ENCODE measurements at regions not wholly inside any gene's neighbourhood (a gene's known extent, or its start where the extent isn't known, plus 50 kb on each side); places are given as distances from the start of the nearest gene placed in this dataset.

DNA sequence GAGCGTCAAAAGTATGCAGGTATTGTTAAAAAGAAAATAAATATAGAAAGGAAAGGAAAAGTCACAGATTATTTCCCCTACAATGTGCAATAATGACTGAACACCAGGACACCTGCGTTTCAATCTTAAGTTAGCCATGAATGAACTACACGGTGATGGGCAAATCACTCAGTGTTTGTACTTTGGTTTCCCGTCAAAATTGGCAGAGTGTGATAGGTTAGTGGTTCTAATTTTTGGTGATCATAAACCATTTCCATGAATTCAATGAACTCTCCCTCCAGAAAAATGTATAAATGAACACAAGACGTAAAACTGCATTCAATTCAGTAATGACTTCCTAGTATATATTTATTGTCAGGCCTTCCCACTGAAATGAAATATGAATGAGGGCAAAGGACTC is 59.0 kb upstream of the ITGA1 start:
- intact Hi-C loops (cut with micrococcal nuclease; ENCODE audit: unreplicated experiment), result no loop called here
- FAIRE-seq, result no peak

More for the DNA sequence above, 59.0 kb upstream of the ITGA1 start:
- ChIA-PET RAD21 (ENCODE audit: unreplicated experiment) (no interaction called here), CTCF (no interaction called here), SMC1A (ENCODE audit: uncharacterized antibody, unreplicated experiment) (no interaction called here), POLR2A (no interaction called here)
- H3K27ac ChIP-seq (ENCODE audit: control insufficient read depth, insufficient read depth), result no peak overlapping the region
- H3K4me2 ChIP-seq (ENCODE audit: control insufficient read depth, insufficient read depth), result no peak overlapping the region
- no peaks in the 10 kb centered on the region for H4K20me1 ChIP-seq (ENCODE audit: control insufficient read depth, insufficient read depth)
- DNase-seq (ENCODE audit: low read depth, low spot score) (no peak), ATAC-seq (no peak)
- in situ Hi-C loops (cut with MboI), result no loop called here
- BruUV-seq (replicated peaks), result no TSS peak
- H3K4me3 ChIP-seq, result no peak overlapping the region
- TF ChIP-seq BMI1 (IDR thresholded peaks at IDR 0.05; ENCODE audit: borderline replicate concordance) (no peak), ESRRA (IDR thresholded peaks at IDR 0.05; ENCODE audit: low read length) (no peak), NR2C2 (IDR thresholded peaks at IDR 0.05; ENCODE audit: borderline replicate concordance, control insufficient read depth, insufficient read length, low read depth) (no peak), IKZF1 (conservative IDR thresholded peaks at IDR 0.05) (no peak), NBN (IDR thresholded peaks at IDR 0.05) (no peak), RCOR1 (conservative IDR thresholded peaks at IDR 0.05; ENCODE audit: low read depth, low read length) (no peak), POLR2A (IDR thresholded peaks at IDR 0.05; ENCODE audit: low read depth, low read length) (no peak), BHLHE40 (IDR thresholded peaks at IDR 0.05; ENCODE audit: borderline replicate concordance in 1 of 2, low read depth in 2 of 2, low read length in 1 of 2) (no peak), SMAD1 (IDR thresholded peaks at IDR 0.05; ENCODE audit: low read depth, partially characterized antibody) (no peak), MYC (IDR thresholded peaks at IDR 0.05; ENCODE audit: insufficient read depth, insufficient read length, insufficient replicate concordance, low read length, severe bottlenecking) (no peak), TCF7 (IDR thresholded peaks at IDR 0.05; ENCODE audit: borderline replicate concordance) (no peak), BCL11A (IDR thresholded peaks at IDR 0.05; ENCODE audit: low read depth, low read length) (no peak), NFYB (IDR thresholded peaks at IDR 0.05; ENCODE audit: insufficient read depth, low read depth, low read length) (no peak), POU2F2 (IDR thresholded peaks at IDR 0.05; ENCODE audit: borderline replicate concordance, low read depth, low read length) (no peak)
- TF ChIP-seq, protein P1, sequence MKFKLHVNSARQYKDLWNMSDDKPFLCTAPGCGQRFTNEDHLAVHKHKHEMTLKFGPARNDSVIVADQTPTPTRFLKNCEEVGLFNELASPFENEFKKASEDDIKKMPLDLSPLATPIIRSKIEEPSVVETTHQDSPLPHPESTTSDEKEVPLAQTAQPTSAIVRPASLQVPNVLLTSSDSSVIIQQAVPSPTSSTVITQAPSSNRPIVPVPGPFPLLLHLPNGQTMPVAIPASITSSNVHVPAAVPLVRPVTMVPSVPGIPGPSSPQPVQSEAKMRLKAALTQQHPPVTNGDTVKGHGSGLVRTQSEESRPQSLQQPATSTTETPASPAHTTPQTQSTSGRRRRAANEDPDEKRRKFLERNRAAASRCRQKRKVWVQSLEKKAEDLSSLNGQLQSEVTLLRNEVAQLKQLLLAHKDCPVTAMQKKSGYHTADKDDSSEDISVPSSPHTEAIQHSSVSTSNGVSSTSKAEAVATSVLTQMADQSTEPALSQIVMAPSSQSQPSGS (IDR thresholded peaks at IDR 0.05; ENCODE audit: low read length), result no peak
- TF ChIP-seq, protein P2, sequence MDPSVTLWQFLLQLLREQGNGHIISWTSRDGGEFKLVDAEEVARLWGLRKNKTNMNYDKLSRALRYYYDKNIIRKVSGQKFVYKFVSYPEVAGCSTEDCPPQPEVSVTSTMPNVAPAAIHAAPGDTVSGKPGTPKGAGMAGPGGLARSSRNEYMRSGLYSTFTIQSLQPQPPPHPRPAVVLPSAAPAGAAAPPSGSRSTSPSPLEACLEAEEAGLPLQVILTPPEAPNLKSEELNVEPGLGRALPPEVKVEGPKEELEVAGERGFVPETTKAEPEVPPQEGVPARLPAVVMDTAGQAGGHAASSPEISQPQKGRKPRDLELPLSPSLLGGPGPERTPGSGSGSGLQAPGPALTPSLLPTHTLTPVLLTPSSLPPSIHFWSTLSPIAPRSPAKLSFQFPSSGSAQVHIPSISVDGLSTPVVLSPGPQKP (IDR thresholded peaks at IDR 0.05; ENCODE audit: low read depth, low read length), result no peak
- TF ChIP-seq, protein P3, sequence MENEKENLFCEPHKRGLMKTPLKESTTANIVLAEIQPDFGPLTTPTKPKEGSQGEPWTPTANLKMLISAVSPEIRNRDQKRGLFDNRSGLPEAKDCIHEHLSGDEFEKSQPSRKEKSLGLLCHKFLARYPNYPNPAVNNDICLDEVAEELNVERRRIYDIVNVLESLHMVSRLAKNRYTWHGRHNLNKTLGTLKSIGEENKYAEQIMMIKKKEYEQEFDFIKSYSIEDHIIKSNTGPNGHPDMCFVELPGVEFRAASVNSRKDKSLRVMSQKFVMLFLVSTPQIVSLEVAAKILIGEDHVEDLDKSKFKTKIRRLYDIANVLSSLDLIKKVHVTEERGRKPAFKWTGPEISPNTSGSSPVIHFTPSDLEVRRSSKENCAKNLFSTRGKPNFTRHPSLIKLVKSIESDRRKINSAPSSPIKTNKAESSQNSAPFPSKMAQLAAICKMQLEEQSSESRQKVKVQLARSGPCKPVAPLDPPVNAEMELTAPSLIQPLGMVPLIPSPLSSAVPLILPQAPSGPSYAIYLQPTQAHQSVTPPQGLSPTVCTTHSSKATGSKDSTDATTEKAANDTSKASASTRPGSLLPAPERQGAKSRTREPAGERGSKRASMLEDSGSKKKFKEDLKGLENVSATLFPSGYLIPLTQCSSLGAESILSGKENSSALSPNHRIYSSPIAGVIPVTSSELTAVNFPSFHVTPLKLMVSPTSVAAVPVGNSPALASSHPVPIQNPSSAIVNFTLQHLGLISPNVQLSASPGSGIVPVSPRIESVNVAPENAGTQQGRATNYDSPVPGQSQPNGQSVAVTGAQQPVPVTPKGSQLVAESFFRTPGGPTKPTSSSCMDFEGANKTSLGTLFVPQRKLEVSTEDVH (IDR thresholded peaks at IDR 0.05; ENCODE audit: low read depth, partially characterized antibody), result no peak
- TF ChIP-seq, protein P4, sequence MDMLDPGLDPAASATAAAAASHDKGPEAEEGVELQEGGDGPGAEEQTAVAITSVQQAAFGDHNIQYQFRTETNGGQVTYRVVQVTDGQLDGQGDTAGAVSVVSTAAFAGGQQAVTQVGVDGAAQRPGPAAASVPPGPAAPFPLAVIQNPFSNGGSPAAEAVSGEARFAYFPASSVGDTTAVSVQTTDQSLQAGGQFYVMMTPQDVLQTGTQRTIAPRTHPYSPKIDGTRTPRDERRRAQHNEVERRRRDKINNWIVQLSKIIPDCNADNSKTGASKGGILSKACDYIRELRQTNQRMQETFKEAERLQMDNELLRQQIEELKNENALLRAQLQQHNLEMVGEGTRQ (IDR thresholded peaks at IDR 0.05; ENCODE audit: borderline replicate concordance, low read depth, low read length), result no peak
- H3K36me3 ChIP-seq (ENCODE audit: control insufficient read depth in 2 of 2, insufficient read depth in 2 of 2, low read length in 1 of 2), result no peaks in the 10 kb centered on the region
- WGBS (ENCODE audit: insufficient coverage, insufficient replicate concordance, low lambda C conversion rate, missing lambda C conversion rate), result 60% methylated on average over 5 of the region's 5 CpGs
- H3K4me1 ChIP-seq (ENCODE audit: control insufficient read depth, insufficient read depth, low read length), result no peaks in the 10 kb centered on the region
- H3K9ac ChIP-seq (ENCODE audit: control insufficient read depth, insufficient read depth, low read length), result no peak overlapping the region
- H3K79me2 ChIP-seq (ENCODE audit: control insufficient read depth, insufficient read depth, low read length), result no peaks in the 10 kb centered on the region
- H3K27me3 ChIP-seq (replicated peaks in 1 of 2; ENCODE audit: control insufficient read depth in 2 of 2, insufficient read depth in 2 of 2, low read length in 1 of 2), result no peaks in the 10 kb centered on the region
- H3K9me3 ChIP-seq (replicated peaks; ENCODE audit: control insufficient read depth, insufficient read depth, low read length), result no peaks in the 10 kb centered on the region
- no peak overlapping the region for H2AFZ ChIP-seq (ENCODE audit: control insufficient read depth, low read depth, low read length)
